Endometrium (tissue), 2 donors: ENCODE measurements at regions not wholly inside any gene's neighbourhood (a gene's known extent, or its start where the extent isn't known, plus 50 kb on each side); places are given as distances from the start of the nearest gene placed in this dataset.
A peak's percentile ranks its signal among the peaks of the same experiment; 100 is the strongest.

Experiments
- FAIRE-seq: peaks from 2 replicates; lab custom pipeline; 2012; peaks lifted over from hg19 to GRCh38; lab: Jason Lieb, UNC
- donor health status: control.
- donor health status: control.

GRCh38 chr20:56800088-56800487 lies 171.0 kb downstream of the TFAP2C start:
- no peak for FAIRE-seq

- FAIRE-seq, result no peak
Observed at GRCh38 chr20:56801971-56802755, 173.1 kb downstream of the TFAP2C start.

GRCh38 chr20:56802805-56803204 lies 173.7 kb downstream of the TFAP2C start:
- no peak for FAIRE-seq

- FAIRE-seq, result no peak
Observed at GRCh38 chr20:56805313-56805712, 176.2 kb downstream of the TFAP2C start.

- FAIRE-seq, result no peak
Observed at GRCh38 chr20:56805966-56806365, 176.9 kb downstream of the TFAP2C start.

GRCh38 chr20:56806952-56807517 lies 177.9 kb downstream of the TFAP2C start:
- FAIRE-seq, result no peak

GRCh38 chr20:56808117-56808725 lies 179.1 kb downstream of the TFAP2C start:
- no peak for FAIRE-seq

- no peak for FAIRE-seq
Observed at GRCh38 chr20:56808732-56809131, 179.6 kb downstream of the TFAP2C start.

GRCh38 chr20:56809668-56810067 lies 180.6 kb downstream of the TFAP2C start:
- FAIRE-seq, result no peak

- no peak for FAIRE-seq
Observed at GRCh38 chr20:56810141-56810540, 181.0 kb downstream of the TFAP2C start.

GRCh38 chr20:56815796-56816195 lies 186.7 kb downstream of the TFAP2C start:
- no peak for FAIRE-seq

GRCh38 chr20:56816349-56816748 lies 187.2 kb downstream of the TFAP2C start:
- FAIRE-seq, result no peak

- no peak for FAIRE-seq
Observed at GRCh38 chr20:56817780-56818675, 188.9 kb downstream of the TFAP2C start.

- no peak for FAIRE-seq
Observed at GRCh38 chr20:56820984-56821383, 191.9 kb downstream of the TFAP2C start.

- FAIRE-seq, result no peak
Observed at GRCh38 chr20:56826306-56826704, 197.2 kb downstream of the TFAP2C start.

- FAIRE-seq, result peak; percentile 99
Observed at GRCh38 chr20:56826705-56827665, 197.9 kb downstream of the TFAP2C start.

GRCh38 chr20:56827763-56828162 lies 198.7 kb downstream of the TFAP2C start:
- no peak for FAIRE-seq

GRCh38 chr20:56828402-56828801 lies 199.3 kb downstream of the TFAP2C start:
- no peak for FAIRE-seq

- no peak for FAIRE-seq
Observed at GRCh38 chr20:56829788-56830385, 200.8 kb downstream of the TFAP2C start.

GRCh38 chr20:56831795-56832194 lies 202.7 kb downstream of the TFAP2C start:
- no peak for FAIRE-seq

- FAIRE-seq, result no peak
Observed at GRCh38 chr20:56833427-56833826, 204.3 kb downstream of the TFAP2C start.
